Loucy (cell line): ENCODE measurements at regions not wholly inside any gene's neighbourhood (a gene's known extent, or its start where the extent isn't known, plus 50 kb on each side); places are given as distances from the start of the nearest gene placed in this dataset.

Experiments
- CTCF ChIP-seq: fragments of 200-600 bp; sonication (generic); conservative IDR thresholded peaks from 2 replicates; pipeline ENCODE4 v1.5.1; 2014; ENCODE audit warnings: mild to moderate bottlenecking, antibody characterized with exemption, low read length
- EZH2phosphoT487 ChIP-seq: fragments of 200-600 bp; IDR thresholded peaks from 2 replicates; pipeline ENCODE4 v1.6.1; 2018; ENCODE audit warnings: antibody characterized with exemption, mild to moderate bottlenecking, moderate library complexity, borderline replicate concordance

- no peak for TF ChIP-seq CTCF
- no peak for TF ChIP-seq EZH2phosphoT487
Observed at GRCh38 chr12:76627346-76628135, 68.0 kb upstream of the OSBPL8 start.
